Stimulated activated CD8-positive, alpha-beta memory T cell treated with anti-CD3 and anti-CD28 coated beads, Interleukin-15, amount 100 ng/mL, for 48 hours (primary cell): ENCODE measurements at regions not wholly inside any gene's neighbourhood (a gene's known extent, or its start where the extent isn't known, plus 50 kb on each side); places are given as distances from the start of the nearest gene placed in this dataset.

Experiments
- DNase-seq, 2 donors: peaks; one replicate each; pipeline ENCODE4 v3.0.0-alpha.2; 2020; ENCODE audit warnings: low read depth in 2 of 2

GRCh38 chr1:14100919-14101318, 400.9 kb downstream of the PRDM2 start:
- DNase-seq = no peak

GRCh38 chr1:14102180-14102579, 402.2 kb downstream of the PRDM2 start:
- DNase-seq = no peak

DNA sequence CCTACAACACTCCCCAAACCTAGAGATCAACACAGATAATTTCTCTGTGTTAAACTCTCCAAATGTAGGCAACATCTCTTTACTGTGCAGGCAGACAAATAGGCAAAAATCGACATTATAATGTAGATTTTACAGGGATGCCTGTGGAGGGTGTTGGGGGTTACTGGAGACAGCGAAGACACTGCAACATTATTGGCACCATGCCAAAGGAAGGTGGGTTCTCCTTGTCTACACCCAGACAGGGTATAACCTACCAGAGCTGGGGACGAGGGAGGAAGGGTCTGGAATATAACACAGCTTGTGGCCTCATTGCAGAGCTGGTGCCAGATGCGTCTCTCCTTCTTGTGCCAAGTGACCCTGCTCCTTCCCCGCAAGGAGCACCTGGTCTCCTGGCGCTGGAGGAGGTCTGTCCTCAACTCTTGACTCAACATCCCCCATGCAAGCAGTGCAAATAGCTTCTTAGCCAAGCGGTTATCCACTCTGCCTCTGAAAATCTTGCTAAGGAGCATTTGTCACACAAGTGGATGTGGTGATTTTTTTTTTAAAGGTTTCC, 404.0 kb downstream of the PRDM2 start:
- no peak for DNase-seq

- no peak for DNase-seq
These were observed 406.1 kb downstream of the PRDM2 start for GRCh38 chr1:14106126-14106525.

- no peak for DNase-seq
These were observed 406.8 kb downstream of the PRDM2 start for GRCh38 chr1:14106679-14107313.

GRCh38 chr1:14108356-14109275, 408.6 kb downstream of the PRDM2 start:
- DNase-seq = no peak

GRCh38 chr1:14109276-14109635, 409.3 kb downstream of the PRDM2 start:
- DNase-seq = no peak

DNA sequence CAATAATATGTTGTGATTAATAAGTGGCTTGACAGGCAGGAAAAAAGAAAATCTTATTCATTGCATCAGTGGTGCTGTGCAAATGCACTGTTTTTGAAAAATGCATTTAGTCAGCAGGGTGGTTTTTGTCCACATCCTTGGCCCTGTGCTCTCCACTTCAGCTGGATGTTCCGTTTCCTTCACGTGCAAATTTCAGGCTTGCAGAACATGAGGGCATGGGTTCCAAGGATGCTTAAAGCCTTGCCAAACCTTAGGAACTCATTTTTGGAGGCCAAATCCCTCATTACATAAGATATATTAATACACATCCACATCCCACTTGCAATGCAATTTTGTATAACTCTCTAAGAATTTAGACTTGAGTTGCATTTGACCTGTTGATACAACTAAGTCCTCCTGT, 410.1 kb downstream of the PRDM2 start:
- DNase-seq = no peak

GRCh38 chr1:14111121-14111520, 411.1 kb downstream of the PRDM2 start:
- DNase-seq = no peak

GRCh38 chr1:14112613-14113012, 412.6 kb downstream of the PRDM2 start:
- no peak for DNase-seq

- no peak for DNase-seq
These were observed 413.3 kb downstream of the PRDM2 start for GRCh38 chr1:14113271-14113670.

DNA sequence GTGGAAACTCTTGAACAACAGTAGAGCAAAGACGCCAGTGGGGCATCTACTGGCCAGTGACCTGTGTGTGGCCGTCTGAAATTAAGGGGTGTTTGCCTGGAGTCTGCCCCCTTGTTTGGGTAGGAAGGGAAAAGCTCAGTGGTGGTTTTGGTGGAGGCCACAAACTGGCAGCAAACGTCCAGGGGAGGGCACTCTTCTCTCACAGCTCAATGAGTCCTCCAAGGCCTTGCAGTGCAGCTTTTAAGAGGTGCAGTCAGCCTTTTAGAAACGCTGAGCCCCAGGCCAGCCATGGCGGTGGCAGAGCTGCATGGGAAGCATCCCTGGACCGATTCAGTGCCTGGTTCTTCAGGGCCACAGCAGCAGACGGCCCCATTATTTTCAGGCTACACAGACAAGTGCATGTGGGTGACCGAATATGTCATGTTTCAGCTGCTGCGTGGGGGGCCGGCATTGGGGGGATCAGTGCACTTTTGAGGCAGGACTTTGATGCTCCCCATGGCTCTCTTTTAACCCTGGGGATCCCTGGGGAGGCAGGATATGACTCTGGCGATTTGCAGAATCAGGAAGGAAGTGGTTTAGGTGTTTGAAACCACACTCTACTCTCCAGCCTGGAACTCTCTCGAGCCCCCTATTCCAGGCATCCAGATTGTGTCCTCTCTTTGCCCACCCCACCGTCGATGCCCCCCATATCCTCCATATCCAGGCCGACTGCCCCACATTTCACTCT, 414.0 kb downstream of the PRDM2 start:
- DNase-seq = no peak

GRCh38 chr1:14115976-14116375, 416.0 kb downstream of the PRDM2 start:
- no peak for DNase-seq

DNA sequence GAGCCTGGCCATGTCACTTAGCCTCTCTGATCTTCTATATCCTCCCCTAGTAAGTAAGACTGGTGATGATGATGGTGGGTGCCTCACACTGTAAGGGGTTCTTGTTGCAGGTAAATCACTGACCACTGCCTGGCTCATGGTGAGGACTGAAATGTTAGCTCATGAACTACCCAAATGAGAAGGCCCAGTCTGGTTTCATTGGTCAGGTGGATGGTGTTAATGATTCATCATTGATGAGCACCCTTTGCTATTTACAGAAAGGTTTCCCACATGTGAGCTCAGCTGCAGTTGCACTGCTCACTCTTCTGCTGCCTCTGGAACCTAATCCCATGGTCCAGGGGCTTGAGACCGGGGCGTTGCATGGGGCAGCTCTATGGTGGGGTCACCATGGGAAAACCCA, 417.7 kb downstream of the PRDM2 start:
- DNase-seq = no peak

- DNase-seq = no peak
These were observed 418.9 kb downstream of the PRDM2 start for GRCh38 chr1:14118691-14119485.

- no peak for DNase-seq
These were observed 420.9 kb downstream of the PRDM2 start for GRCh38 chr1:14120895-14121294.

DNA sequence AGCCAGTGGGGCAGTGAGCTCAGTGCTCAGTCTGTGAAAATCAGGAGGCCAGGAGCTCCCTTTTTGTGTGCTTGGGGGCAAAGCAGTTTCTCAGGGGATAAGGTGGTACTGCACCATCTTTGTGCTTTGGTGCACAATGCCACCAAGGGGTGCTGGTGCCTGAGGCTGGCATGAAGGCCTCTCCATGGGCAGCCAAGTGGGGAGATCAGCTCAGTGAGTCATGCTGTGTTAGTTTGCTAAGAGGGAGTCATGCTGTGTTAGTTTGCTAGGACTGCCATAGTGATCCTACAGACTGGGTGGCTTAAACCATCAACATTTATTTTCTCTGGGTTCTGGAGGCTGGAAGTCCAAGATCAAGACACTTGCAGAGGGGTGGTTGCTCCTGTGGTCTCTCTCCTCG, 428.1 kb downstream of the PRDM2 start:
- DNase-seq = no peak

- no peak for DNase-seq
These were observed 429.0 kb downstream of the PRDM2 start for GRCh38 chr1:14129009-14129408.

- no peak for DNase-seq
These were observed 435.1 kb downstream of the PRDM2 start for GRCh38 chr1:14135070-14135469.

DNA sequence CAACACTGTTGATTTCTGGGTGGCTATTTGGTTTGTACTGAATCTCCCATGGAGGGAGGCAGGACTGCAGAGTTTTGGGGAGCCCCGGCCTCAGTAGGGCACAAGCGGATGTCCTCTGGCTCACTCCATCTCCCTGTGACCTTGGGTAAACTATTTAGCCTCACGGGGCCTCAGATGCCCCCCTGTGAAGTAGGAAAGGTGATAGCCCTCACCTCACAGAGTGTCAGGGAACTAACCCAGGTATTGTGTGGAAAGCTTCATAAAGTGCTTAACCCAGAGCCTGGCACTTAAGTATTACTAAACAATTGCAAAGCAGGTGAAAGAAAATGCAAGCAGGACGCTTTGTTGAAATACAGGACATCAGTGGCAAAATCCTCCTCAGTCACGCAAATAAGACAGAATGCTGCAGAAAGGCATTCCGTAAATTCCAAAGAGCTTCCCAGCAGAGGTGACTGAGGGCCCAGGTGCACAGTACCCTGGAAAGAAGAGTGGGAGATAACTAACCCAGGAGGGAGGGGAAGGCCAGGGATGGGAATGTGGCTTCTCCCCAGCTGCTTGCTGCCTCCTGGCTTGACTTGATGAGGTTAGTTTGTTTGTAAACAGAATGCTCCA, 436.3 kb downstream of the PRDM2 start:
- DNase-seq = no peak

- DNase-seq = no peak
These were observed 436.9 kb downstream of the PRDM2 start for GRCh38 chr1:14136881-14137280.
